GM18517 (cell line): ENCODE measurements at regions not wholly inside any gene's neighbourhood (a gene's known extent, or its start where the extent isn't known, plus 50 kb on each side); places are given as distances from the start of the nearest gene placed in this dataset.
"Not testable (repeated sequence)": the region's sequence is repeated elsewhere in the genome, so short reads cannot be mapped to it uniquely, and the experiment has no call there.

ENCODE experiments used
- ATAC-seq: cut with Tn5 transposase; IDR thresholded peaks from one replicate; pipeline ENCODE4 v1.9.1; 2021; ENCODE audit warnings: mild to moderate bottlenecking, moderate library complexity; ENCODE audit not compliant: unreplicated experiment

DNA sequence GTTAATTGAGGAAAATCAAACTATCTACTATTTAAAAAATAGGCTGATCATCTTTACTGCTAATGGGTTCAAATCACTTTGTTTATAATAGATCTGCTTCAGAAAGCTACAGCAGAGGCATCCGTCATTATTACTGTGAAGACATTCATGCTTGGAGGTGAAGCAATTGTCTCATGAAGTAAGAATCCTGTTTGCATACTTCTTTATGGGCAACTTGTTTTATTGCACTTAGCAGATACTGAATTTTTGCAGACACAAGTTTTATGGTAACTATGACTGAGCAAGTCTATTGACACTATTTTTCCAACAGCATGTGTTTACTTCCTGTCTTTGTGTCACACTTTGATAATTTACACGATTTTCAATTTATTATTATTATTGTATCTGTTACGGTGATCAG is 573.9 kb downstream of the RFPL4B start:
- ATAC-seq = no peak

DNA sequence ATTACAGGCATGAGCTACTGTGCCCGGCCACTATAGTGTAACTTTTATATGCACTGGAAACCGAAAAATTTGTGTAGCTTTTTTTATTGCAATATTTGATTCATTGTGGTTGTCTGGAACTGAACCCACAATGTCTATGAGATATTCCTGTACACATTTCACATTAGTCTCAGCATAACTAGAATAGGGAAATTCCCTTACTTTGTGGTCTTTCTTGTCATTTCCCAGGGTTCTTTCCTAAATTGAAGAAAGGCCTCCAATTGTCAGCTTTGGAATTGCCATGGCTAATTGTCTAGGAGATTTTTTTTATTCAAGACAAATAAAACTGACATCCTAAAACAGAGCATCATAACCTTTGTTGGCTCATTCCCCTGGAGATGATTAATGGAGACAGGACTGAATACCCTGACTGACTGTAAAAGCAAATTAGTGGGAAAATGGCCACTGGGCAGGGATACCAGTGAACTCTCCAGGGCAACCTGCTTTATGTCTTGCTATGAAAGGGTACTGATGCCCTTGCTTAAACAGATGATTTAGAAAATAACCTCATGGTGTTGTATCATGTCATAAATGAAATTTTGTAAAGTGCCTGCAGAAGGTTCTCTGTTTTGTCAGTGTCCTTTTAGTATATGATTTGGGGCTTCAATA is 576.9 kb downstream of the RFPL4B start:
- ATAC-seq = no peak

DNA sequence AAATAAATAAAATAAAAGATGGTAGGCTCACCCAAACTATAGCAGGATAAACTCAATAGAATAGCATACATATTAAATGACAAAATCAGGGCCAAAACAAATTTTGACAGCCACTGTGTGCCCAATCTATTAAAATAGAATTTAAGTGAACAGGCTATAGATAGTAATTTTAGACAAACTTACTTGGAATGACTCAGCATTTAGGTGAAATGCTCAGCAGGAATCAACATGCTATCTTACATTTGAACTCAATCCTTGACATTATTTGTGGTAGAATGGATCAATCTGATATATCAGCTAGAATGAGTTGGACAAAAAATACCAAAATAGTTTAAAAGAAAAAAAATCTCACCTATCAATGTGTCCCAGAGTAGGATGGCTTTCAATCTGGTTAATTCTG is 578.6 kb downstream of the RFPL4B start:
- no peak for ATAC-seq

DNA sequence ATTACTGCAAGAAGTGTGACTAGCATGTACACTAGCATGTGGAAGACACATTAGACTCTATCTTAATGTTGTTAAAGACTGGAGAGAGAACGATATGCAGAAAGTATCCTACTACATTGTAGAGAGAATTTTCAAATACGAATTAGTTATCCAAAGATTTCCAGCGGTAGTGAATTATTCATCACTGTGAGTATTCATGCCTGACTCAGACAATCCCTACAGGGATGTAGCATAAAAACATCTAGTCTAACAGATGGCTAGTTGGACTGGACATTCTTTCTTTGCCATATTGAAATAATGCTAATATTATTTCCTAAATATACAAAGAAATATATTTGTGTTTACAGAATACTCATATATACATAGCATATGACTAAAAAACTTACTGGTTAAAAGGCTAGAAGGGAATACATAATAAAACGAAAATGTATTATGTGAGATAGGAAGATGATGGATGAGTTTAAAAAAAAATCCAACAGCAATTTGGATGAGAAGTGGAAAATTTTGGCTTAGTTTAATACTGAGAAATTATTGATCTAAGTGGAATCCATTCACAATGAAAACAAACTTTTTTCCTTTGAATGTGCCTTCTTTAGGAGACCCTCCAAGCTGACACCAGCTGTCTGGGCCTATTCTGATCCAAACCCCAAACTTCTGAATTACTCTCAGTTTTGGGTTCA is 580.7 kb downstream of the RFPL4B start:
- ATAC-seq = no peak

DNA sequence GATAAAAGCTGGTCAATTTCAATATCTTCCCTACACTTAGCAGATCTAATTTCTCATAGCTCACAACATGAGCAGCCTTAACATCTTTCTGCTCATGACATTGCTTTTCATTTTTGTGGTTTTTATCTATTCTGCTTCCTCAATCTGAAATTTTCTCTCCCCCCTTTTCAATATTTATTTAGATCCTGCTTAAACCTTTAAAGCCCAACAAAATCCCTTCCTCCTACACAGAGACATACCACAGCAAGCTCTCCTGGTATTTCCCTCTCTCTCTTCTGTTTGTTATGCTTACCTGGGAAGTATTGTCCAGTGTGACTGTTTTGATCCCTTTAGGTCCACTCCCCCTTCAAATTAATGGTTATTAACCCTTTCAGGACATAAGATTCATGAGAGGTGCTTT is 582.5 kb downstream of the RFPL4B start:
- ATAC-seq = no peak

DNA sequence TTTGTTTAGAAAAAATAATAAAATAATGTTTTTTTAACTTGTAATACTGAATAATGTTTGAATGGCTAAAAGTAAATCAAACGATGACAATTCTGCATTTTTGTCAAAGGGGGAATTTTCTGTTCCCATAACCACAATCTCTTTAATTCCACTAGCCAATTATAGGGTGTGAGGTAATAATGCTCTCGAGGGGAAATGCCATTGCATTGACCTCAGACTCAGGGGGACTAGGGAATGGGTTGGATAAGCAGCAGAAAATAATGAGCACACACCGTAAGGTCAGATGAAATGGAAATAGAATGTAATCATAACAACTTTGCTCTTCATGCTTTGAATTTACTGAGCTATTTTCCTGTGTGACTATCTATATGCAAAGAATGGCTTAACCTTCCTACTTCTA is 584.7 kb downstream of the RFPL4B start:
- ATAC-seq = no peak

DNA sequence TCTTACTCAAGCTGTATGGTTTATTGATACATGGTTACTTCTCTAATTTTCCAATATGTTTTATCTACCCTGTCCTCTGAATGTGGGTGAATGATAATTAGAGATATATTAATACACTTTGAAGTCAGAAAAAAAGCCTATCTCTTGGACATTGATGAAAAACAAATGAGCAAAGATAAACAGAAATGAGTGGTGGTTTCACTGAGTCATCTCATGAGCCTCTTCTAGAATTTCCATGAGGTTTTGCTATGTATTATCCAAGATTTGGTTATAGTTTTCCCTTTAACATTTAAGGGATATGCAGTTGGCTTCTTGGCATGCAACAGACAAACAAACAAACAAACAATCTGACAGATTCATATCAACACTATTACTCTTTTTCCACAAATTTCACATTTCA is 586.8 kb downstream of the RFPL4B start:
- ATAC-seq = no peak

DNA sequence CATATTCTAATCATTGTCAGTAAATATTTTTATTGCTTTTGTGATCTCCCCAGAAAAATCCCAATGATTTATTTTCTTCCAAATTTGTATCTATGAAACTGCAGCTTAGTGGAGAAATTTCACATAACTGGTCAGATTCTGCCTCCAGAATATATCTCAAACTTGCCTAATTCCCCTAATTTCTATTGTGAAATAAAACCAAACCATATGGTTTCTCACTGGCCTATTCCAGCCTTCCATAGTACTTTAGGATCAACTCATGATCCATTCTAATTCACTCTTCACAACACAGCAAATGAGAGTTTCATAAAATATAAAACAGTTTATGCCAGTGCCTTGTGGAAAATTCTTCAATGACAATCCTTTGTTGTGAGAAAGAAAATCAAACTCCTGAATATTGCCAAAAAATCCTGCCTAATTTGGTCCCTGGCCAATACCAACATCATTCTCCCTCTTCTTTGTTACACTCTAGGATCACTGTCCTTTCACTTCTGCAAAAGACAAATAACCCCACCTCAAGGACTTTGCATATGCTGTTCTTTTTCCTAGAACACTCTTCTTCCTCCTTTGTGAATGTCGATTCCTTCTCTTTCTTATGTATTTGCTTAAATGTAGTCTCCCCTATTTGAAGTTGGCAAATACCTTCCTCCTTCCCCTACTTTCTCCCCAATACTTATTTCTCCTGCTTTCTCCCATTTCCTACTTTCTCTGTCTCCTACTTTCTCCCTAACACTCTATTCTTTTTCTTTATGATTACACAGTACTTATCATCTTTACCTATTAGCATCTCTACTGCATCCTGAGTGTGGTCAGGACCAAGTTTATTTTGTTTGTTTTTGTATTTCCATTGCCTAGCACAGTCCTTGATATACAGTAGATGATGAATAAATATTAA is 587.5 kb downstream of the RFPL4B start:
- ATAC-seq = no peak

DNA sequence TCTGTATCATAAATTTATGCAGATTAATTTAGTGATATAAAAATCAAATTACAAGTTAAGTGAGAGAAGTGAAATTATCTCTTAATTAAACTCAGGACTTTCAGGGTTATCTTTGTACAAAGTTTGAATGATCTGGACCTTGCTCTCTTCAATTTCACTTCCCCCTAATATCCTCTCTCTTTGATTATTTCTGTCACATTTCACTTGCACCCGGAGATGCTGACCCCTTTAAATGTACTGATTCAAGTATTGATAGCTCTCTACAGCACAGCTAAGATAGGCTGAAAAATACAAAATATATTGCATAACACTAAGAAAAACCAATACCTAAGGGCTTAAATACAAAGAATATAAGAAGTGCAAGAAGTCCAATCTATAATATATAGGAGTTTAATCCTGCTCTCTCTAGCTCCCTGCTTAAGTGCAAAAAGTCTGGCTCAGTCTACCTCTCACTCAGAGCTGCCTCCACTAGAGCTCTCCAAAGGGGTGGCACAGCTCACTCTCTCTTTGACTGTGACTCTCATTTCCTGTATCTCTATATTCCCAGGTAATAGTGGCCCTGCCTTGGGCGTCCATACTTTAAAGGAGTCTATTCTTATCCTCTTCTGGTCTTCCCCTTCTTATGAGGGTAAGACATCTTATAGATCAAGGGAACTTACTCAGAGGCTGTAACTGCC is 588.4 kb downstream of the RFPL4B start:
- no peak for ATAC-seq

DNA sequence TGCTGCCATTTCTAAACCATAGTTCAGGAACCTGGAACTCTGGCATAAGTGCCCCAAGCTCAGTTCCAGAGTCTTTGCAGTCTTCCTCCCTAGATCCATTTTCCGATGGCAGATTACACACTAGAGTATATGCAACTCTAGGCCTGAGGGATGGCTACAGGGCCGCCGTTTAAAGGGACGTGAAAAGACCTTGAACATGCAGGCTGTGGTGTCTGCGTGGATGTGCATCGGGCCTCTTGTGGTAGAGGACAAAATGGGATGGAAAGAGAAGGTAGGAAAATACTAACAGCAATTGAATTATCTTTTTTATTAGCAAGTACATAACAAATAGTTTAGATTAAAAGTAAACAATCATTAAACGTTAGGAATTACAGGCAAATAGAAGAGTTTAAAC is 588.9 kb downstream of the RFPL4B start:
- no peak for ATAC-seq

DNA sequence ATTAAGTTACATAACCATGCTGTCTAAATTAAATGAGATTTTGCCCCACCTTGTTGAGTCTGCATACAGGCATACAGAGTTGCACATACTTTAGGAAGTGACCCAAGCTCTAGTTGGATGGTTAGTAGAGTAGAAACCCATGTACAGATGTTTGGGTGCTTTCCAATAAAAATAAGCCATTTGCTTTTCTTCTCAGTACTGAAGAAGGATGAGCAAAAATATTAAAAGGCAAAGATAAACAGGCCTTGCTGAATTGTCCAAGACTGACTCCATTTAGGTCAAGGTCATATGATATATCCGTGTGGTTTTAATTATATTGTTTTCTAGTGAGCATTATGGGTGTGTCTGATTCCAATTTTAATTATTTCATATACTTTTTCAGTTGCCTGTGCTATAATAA is 589.4 kb downstream of the RFPL4B start:
- ATAC-seq = no peak

DNA sequence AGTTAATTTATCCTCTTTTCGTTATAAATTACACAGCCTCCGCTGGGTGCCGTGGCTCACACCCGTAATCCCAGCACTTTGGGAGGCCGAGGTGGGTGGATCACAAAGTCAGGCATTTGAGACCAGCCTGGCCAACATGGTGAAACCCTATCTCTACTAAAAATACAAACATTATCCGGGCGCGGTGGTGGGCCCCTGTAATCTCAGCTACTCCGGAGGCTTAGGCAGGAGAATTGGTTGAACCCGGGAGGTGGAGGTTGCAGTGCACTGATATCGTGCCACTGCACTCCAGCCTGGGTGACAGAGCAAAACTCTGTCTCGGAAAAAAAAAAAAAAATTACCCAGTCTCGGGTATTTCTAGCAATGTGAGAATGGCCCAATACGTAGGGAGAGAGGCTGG is 590.6 kb downstream of the RFPL4B start:
- ATAC-seq = not testable (repeated sequence)

DNA sequence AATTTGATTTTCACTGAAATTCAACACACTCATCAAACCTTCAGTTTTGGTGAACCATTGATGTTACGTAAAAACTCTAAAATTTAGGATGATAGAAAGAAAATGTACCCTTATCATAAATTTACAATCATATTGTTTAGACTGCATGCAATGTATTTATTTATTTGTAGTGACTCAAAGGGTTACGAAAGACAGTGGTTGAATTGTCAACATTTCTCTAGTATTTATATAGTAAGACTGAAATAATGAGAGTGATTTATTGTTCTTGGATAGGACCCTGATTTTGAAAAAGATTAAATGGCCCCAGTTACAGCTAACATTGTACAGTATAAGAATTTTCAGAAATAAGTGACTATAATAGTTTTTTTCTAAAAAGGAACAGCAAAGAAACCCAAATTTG is 591.5 kb downstream of the RFPL4B start:
- no peak for ATAC-seq

DNA sequence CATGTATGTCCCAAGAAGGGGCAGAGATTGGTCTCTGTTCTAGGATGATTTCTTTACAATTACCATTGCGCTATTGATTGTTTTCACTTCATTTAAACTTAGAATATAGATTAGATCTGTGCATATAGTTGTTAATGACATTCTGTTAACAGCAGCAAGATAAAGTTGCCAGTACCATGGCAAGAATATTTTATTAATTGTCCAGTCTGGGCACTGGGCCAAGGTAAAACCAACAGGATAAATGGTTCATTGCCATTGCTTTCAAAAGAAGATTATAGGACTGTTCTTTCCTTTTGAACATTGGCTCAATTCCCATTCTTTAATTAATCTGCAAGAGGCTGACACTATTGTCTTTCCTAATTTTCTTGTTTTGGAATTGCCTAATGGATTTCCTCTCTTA is 592.4 kb downstream of the RFPL4B start:
- ATAC-seq = no peak

DNA sequence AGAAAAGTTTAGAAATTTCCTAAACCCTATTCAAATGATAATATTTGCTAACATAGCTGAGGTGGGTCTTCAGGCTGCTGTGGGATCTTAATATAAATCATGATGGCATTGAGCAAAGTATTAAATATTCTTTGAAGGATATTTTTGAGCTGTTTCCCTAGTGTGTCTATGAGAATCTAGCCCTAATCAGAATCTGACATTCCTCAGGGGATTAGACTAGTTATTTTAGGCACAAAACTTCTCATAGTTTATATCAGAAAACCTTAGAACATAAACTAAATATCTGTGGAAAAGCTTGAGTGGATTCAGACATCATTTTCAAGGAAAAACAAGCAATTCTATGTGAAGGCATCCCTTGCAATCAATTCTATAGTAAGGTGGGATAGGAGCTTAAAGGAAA is 594.5 kb downstream of the RFPL4B start:
- no peak for ATAC-seq

DNA sequence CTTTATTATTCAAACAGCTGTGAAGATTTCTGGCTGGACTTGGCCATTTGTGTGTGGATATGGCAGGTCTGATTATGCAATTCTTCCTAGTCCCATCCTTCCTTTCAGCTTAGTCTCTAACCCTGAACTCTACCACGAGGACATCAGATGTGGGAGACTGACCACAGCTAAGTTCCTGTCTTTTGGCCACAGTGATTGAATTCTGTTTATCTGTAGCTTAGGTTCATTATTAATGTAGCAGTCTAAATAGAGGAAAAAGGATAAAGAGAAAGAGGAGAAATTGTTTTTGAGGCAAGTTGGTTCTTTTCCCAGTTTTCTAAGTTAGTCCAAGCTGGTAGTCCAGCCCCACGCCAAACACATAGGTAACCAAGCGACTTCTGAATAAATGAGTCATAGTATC is 598.9 kb downstream of the RFPL4B start:
- no peak for ATAC-seq

DNA sequence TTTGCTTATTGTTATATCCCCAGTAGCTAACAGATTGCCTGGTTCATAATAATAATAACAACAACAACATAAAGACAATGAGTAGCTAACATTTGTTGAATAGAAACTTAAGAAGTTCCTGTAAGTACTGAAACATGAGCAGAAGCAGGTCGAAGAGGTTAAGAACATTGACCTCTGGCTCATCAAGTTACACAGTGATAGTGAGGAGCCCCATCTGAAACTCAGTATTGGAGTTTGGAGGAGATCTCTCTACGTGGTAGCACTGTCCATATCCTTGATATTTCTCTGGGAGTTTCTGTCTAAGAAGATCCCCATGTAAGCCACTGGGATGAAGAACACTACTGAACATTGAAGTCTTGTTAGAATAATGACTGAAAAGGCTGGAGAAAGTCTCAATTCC is 600.4 kb downstream of the RFPL4B start:
- ATAC-seq = no peak

DNA sequence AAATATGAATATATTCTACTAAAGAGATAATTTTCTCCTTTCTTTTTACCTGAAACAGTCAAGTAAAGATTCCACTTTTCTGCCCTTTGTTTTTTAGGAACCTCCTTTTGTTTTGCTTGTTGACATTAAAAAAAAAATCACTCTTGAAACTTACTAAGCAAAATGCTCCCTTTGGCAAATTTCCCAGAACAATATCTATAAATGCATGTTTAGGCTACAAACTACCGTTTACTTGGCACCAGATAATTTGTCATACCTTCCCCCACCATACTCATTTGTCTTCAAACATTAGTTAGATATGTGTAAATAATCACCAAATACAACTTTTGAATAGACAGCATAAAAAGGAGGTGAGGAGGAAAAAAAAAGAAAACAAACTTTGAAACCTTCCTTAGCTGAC is 604.7 kb downstream of the RFPL4B start:
- ATAC-seq = no peak

DNA sequence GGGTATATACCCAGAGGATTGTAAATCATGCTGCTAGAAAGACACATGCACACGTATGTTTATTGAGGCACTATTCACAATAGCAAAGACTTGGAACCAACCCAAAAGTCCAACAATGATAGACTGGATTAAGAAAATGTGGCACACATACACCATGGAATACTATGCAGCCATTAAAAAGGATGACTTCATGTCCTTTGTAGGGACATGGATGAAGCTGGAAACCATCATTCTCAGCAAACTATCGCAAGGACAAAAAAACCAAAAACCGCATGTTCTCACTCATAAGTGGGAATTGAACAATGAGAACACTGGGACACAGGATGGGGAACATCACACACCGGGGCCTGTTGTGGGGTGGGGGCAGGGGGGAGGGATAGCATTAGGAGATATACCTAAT is 608.6 kb downstream of the RFPL4B start:
- ATAC-seq = not testable (repeated sequence)

DNA sequence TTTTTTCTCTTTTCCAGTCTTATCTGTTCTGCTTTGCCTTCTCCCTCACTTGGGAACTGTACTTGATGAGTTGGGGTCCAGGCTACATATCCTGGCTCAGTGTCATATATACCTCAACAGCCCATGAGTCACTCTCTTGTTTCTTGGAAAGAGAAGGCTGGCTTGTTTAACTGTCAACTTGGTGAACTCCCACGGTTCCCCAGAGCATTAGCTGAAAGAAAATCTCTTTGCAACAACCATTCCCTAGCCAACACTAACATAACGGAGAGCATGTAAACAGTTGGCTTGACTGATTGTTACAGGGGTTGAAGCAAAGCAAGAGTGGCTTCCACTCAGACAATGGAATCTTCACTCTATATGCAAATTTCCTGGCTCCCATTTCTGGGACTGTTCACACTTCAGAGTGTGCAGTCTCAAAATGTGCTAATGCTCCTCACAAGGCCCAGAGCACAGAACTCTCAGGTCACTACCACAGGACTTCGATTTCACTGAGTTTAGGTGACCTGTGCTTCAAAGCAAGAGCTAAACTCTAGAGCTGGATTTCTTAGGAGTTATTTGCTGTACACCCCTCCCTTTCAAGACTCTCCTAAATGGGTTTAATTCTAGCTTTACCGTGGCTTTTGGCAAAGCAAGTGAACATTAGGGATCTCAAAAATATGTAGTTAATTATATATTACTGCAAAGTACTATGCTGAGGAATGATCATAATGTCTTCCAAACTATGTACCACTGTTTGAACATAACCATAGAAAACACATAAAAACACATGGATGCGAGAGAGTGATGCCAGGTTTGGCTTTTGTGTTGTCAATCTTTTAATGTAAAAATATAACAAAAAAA is 609.8 kb downstream of the RFPL4B start:
- ATAC-seq = no peak

DNA sequence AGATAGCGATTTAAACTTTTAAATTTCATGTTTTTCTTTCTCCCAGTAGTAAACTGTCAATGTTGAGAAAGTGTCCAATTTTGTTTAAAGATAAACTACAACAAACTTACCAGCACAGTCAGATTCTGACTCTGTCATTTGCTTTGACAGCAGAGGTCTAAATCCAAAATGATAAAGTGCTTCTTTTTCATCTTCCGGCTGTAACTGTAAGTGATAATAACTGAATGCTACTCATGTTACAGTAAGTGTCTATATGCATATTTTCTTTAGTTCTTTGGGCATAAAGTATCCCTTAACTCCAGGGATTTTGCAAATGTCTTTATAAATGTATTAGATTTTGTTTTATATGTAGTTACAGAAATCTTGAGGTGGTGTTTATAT is 610.4 kb downstream of the RFPL4B start:
- ATAC-seq = no peak
